Upper lobe of right lung (tissue), 1 donor: ENCODE measurements at regions not wholly inside any gene's neighbourhood (a gene's known extent, or its start where the extent isn't known, plus 50 kb on each side); places are given as distances from the start of the nearest gene placed in this dataset.

Experiments
- ATAC-seq: fragments of 200-7000 bp; cut with Tn5 transposase; one replicate; pipeline ENCODE4 v1.9.1; 2020; ENCODE audit warnings: mild to moderate bottlenecking, moderate library complexity
- DNase-seq: peaks from one replicate; pipeline ENCODE4 v3.0.0-alpha.2; 2020
- H3K27ac ChIP-seq: fragments of 200-600 bp; one replicate; pipeline ENCODE4 v1.8.0; 2022
- H3K27me3 ChIP-seq: fragments of 200-600 bp; one replicate; pipeline ENCODE4 v1.8.0; 2022; ENCODE audit warnings: mild to moderate bottlenecking
- H3K36me3 ChIP-seq: fragments of 200-600 bp; one replicate; pipeline ENCODE4 v1.8.0; 2022
- H3K4me1 ChIP-seq: fragments of 200-600 bp; one replicate; pipeline ENCODE4 v1.8.0; 2022
- H3K4me3 ChIP-seq: fragments of 200-600 bp; one replicate; pipeline ENCODE4 v1.8.0; 2022; ENCODE audit warnings: mild to moderate bottlenecking
- H3K9me3 ChIP-seq: fragments of 200-600 bp; one replicate; pipeline ENCODE4 v1.8.0; 2022
- CTCF ChIP-seq: fragments of 200-600 bp; IDR thresholded peaks from one replicate; pipeline ENCODE4 v1.8.0; 2022; ENCODE audit warnings: antibody characterized with exemption
- intact Hi-C: fragments of 100-400 bp; cut with DNase I; formaldehyde crosslinking; loops from one replicate; pipeline ENCODE4 v1.11.0; 2022
- donor health status: DM: no; HTN: yes; CAD: no; lungs with severe emphysema.

DNA sequence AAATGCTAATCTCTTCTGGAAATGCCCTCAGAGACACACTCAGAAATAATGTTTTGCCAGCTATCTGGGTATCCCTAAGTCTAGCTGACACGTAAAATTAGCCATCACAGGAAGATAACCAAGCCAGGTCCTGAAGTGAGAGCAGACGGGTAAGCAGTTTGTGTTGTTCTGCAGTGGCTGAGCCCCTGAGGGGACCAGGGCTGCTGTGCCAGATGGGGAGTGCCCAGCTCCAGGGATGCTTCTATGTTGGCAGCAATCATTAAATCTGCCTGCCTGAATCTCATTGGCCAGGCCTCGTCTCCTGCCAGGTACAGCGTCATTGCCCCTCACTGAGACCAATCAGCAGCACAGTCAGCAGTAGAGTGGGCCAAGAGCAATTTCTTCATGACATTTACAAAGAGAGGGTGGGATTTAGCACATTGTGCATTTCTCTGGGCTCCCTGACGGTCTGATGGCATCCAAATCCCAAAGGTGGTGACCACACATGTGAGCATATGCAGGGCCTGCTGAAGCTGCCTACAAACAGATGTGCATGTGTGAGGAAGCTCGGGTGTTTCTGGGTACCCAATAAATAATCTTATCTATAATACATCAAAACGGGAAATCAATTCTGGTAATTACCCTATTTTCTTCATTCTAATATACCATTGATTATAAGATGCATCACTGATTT lies 58.7 kb upstream of the LRRN2 start:
- no peak overlapping the region for H3K27ac ChIP-seq
- intact Hi-C loops: no loop called here
- DNase-seq (no peak), ATAC-seq (no peak)
- H3K4me1 ChIP-seq: no peaks in the 10 kb centered on the region
- H3K4me3 ChIP-seq: no peak overlapping the region
- no peak for TF ChIP-seq CTCF
- no peaks in the 10 kb centered on the region for H3K9me3 ChIP-seq
- no peaks in the 10 kb centered on the region for H3K36me3 ChIP-seq
- H3K27me3 ChIP-seq: no peaks in the 10 kb centered on the region

DNA sequence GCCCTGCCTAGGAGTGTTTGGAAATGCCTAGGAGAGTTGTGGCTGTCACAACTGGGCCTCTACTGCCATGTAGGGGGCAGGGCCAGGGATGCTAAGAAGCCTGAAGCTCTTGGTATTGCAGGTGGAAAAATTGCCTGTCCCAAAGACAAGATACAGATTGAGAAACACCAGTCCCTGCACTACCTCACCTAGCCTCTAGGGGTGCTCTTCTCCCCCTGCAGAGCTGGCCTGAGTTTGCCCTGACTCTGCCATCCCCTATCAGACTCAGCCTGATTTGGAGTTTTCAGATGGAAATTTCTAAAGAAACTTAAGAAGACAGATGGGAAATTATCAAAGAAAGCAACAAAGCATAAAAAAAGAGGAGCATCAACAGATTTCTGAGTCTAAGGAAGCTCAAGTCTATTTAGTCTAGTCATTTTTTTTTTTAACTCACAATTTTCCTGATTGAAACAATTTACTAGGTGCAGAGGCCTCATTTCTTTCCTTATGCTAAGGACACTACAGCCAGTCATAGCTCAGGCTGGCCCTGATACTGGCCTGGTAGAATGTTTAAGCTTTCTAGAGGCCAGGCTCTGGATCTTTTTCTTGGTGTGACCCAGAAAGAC lies 61.4 kb upstream of the LRRN2 start:
- ATAC-seq: peak; percentile 88
- no peak for DNase-seq
- intact Hi-C loops: no loop called here
- peak; percentile 97 for TF ChIP-seq CTCF
- no peak overlapping the region for H3K27ac ChIP-seq
- H3K9me3 ChIP-seq: no peaks in the 10 kb centered on the region
- no peaks in the 10 kb centered on the region for H3K36me3 ChIP-seq
- H3K27me3 ChIP-seq: no peaks in the 10 kb centered on the region
- no peaks in the 10 kb centered on the region for H3K4me1 ChIP-seq
- H3K4me3 ChIP-seq: no peak overlapping the region

GRCh38 chr1:204751480-204751879 lies 65.9 kb upstream of the LRRN2 start:
- TF ChIP-seq CTCF: no peak
- no peak for ATAC-seq
- Histone ChIP-seq H3K36me3 (no peaks in the 10 kb centered on the region), H3K27ac (no peak overlapping the region), H3K9me3 (no peaks in the 10 kb centered on the region), H3K4me1 (no peaks in the 10 kb centered on the region), H3K4me3 (no peak overlapping the region), H3K27me3 (no peaks in the 10 kb centered on the region)
- no peak for DNase-seq
- intact Hi-C loops: no loop called here

GRCh38 chr1:204751883-204752687 lies 66.5 kb upstream of the LRRN2 start:
- DNase-seq (no peak), ATAC-seq (no peak)
- no peak for TF ChIP-seq CTCF
- Histone ChIP-seq H3K4me1 (no peaks in the 10 kb centered on the region), H3K27ac (no peak overlapping the region), H3K27me3 (no peaks in the 10 kb centered on the region), H3K4me3 (no peak overlapping the region), H3K36me3 (no peaks in the 10 kb centered on the region), H3K9me3 (no peaks in the 10 kb centered on the region)
- intact Hi-C loops: no loop called here

DNA sequence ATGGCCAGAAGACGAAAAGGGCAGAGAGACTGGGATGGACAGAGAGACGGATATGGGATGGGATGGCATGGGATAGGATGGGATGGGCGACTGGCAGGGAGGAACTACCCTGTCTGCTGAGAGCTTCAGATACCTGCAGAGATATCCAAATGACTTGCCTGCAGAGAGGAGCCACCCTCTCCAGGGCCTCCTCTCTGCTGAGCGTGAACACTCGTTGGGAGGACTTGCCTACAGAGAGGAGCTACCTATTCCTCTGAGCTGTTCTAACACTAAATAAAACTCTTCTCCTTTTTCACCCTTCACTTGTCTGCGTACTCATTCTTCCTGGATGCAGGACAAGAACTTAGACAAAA lies 67.1 kb upstream of the LRRN2 start:
- Histone ChIP-seq H3K27me3 (no peaks in the 10 kb centered on the region), H3K27ac (no peak overlapping the region)
- ATAC-seq: no peak

More for the DNA sequence above, 67.1 kb upstream of the LRRN2 start:
- intact Hi-C loops: no loop called here
- DNase-seq: no peak
- Histone ChIP-seq H3K4me3 (no peak overlapping the region), H3K36me3 (no peaks in the 10 kb centered on the region), H3K9me3 (no peaks in the 10 kb centered on the region), H3K4me1 (no peaks in the 10 kb centered on the region)
- TF ChIP-seq CTCF: no peak
